ENCODE measurements at regions not wholly inside any gene's neighbourhood (a gene's known extent, or its start where the extent isn't known, plus 50 kb on each side); places are given as distances from the start of the nearest gene placed in this dataset.

DNA sequence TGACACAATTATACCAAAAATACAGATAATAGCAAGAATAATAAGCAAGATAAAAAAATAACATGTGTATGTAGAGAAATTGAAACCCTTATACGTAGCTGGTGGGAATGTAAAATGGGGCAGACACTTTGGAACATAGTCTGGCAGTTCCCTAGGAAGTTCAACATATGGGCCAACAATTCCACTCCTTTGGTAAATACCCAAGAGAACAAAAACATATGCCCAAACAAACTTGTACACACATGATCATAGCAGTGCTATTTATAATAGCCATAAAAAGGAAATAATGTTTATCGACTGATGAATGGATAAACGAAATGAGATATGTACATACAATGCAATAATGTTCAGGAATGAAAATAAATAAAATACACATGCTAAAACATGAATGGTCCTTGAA is 462.4 kb upstream of the SORCS1 start:
- no peak for DNase-seq

DNA sequence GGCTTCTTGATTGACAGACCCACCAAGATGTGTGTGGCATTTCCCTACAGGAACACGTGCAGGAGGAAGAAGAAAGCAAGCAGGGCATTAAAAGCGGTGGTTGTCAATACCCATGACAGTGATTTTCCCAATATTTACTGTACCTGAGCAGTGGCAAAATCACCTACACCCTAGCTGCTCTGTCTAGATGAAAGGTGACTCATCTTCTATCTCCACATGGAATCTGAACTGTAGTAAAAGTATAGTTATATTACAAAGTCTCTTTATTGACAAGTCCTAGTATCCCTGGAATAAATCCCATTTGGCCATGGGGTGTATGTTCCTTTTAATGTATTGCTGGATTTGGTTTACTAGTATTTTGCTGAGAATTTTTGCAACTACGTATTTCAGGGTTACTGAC is 458.8 kb upstream of the SORCS1 start:
- DNase-seq, result no peak

DNA sequence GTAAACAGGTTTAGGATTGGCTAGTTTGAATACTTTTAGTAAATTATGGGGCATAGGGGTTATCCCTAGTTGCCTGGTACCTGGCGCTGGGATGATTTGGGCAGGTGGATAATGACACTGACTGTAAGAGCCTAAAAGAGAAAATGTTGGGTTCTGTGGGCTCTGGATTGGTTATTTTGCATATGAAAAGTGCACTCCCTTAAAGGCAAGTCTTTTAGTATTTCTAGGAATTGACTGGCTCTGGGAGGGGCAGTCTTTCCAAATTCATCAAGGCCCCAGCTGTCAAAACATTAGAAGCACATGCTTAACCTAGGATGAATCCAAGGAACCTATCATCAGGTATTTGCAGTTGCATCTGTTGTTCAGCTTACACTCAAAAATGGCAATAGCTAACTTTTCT is 454.6 kb upstream of the SORCS1 start:
- DNase-seq, result no peak

DNA sequence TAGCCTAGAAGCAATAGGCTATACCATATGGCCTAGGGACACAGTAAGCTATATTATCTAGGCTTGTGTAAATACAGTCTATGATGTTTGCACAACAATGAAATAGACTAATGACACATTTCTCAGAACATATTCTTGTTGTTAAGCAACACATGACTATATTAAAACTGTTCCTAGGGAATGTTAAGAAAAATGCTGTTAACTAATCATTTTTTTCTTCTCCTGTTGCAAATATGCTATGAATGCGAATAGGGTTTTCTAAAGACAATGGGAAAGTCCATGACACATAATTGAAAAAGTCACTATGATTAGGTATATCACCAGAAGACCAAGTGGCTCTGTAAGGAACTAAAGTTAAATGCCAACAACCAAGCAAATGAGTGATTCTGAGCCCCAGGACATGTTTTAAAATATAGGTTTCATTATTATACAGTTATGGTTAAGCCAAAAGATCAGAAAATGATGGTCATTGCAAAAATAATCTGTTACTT is 454.0 kb upstream of the SORCS1 start:
- no peak for DNase-seq

DNA sequence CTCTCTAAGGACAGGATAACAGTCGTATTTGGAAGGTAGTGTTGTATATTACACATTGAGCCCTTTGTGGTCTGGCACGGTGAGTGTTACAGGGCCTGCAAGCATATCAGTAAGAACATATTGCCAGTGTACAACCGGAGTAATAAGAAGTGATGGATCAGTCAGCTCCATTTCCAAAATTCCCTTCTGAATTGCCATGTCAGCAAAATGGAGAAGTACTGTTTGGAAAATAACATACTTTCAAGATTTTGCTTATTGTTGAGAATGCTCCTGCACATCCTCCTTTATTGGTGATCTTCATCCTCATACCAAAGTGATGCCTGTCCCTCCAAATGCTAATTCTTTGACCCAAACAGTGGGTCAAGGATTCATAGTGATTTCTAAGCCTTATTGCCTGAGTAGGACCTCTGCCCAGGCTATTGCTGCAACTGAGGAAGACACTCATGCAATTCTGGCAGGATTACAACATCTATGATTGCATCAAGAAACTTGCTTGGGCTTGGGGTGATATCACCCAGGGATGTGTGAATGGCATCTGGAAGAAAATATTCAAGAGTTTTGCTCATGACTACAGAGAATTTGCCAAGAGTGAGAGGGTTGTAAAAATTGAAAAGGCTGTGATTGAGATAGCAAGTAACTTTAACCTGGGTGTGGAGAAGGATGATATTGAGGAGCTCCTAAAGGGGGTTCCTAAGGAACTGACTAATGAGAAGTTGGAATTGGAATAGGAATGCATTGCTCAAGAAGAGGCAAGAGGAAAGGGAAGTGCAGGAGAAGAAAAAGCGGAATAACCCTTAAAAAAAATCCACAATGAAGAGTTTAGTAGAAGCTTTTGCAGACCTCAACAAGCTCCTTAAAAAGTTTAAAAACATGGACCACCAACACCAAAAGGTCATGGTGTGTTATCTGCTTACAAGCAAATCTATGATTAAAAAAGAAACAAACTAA is 452.2 kb upstream of the SORCS1 start:
- DNase-seq, result peak; percentile 3

DNA sequence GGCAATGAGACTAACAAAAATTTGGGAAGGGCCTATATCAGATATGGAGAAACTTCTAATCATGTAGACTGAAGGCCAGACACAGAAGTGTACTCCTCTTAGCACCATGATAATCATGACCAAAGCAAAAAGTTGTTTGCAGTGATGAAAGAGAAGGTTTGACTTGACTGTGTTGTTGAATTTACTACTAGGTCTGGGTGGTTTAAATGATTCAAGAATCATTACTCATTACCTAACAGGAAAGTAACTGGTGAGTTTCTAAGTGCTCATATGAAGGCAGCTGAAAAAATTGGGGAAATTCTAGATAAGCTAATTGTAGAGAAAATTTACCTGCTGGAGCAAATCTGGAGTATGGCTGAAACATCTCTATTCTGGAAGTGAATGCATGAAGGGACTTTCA is 451.5 kb upstream of the SORCS1 start:
- no peak for DNase-seq

DNA sequence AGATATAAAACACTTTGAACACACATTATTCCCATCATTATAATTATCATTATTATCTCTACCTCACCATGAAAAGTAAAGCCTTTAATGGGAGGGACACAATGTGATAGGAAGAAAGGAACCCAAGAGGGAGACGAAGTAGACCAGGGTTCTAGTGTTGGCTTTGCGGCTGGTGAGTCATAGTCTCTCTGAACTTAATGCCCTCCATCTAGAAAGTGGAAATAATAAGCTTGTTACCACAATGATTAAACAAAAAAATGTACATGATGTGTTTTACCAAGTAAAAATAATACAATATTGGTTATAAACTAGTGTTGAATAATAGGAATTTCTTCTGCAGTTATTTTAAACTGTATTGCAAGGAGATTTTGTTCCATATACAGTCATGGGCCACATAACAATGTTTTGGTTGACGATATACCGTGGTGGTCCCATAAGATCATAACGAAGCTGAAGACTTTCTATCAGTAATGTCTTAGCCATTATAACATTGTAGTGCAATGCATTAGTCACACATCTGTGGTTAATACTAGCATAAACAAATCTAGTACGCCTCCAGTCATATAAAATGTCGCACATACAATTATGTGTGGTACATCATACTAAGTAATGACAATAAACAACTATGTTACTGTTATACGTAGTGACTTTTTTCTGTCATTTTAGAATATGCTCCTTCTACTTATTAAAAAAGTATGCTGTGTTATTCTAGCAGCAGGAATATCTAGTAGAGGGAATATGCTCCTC is 450.6 kb upstream of the SORCS1 start:
- DNase-seq, result no peak

DNA sequence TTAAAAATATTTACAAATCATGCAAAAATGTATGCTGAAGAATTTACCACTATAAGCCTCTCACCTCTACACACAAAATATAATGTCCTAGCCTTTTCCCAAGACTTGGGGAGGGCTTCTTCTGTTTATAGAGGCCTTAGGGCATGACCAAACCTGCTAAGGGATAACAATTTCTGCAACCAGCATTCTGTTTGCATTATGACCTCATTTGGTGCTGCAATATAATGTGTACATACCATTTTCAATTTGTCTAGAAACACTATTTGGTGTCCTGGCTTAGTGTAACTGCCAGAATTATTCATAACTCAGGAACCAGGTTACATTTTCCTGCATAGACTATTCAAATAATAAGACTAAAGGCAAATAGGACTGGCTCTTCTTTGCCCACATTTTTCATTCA is 446.6 kb upstream of the SORCS1 start:
- no peak for DNase-seq

DNA sequence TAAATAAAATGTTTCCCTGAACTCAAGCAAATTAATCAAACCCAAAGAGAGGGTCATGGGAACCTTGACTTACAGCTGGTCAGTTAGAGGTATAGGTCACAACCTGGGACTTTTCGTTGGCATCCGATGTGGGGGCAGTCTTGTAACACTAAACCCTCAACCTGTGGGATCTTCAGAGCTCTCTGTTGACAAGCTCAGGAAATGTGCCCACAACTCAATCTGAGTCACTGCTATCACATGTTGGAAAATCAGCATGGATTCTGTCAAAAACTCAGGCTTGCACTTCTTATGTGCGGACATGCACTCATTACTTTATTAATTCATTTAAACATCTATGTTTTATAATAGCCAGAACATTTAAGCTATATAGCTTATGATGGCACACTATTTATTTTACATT is 424.6 kb upstream of the SORCS1 start:
- DNase-seq, result no peak

DNA sequence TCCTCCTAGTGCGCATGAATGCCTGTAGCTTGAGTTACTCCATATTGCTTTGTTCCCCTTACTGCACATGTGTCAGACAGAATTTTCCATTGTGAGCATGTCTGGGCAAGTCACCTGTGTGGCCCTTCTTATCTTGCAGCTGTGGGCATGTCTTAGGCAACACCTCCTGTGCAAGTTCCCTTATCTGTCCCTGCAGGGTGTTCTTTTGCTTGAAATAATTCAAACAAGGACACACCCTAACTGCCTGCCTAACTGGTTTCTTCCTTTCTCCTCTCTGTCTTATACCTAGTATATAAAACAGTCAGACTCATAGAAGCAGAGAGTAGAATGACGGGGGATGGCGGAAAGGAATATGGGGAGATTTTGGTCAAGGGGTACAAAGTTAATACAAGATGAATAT is 421.1 kb upstream of the SORCS1 start:
- DNase-seq, result peak; percentile 1

DNA sequence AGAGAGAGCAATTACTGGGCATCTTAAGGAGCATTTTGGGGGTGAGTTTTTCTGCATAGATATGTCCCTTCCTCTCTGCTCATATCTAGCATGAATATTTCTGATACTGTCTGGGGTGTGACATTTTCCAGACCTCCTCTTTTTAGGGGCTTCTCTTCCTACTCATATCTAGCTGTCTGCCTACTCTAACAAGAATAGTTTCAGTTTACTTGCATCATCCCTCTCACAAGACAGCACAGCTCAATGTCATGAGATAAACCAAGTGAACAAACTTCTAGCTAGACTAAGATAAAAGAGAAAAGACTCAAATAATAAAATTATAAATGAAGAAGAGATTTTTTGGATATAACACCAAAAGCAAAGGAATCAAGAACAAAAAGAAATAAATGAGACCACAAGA is 419.5 kb upstream of the SORCS1 start:
- no peak for DNase-seq

DNA sequence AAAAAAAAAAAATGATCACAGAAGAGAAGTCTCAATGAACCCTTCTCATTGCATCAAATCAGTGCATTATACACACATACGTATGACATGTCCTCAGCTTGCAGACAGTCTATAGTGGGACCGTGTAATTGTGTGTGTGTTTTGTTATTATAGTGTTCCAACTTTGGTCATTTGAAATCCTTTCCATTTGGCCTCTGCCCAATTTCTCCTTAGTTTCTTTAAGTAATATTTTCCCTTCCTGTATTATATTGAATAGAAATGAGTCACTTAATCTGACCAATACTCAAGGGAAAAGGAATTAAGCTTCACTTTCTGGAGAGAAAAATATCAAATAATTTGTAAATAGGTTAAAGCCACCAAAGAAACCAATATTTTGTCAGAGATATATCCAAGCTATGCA is 415.5 kb upstream of the SORCS1 start:
- DNase-seq, result no peak

DNA sequence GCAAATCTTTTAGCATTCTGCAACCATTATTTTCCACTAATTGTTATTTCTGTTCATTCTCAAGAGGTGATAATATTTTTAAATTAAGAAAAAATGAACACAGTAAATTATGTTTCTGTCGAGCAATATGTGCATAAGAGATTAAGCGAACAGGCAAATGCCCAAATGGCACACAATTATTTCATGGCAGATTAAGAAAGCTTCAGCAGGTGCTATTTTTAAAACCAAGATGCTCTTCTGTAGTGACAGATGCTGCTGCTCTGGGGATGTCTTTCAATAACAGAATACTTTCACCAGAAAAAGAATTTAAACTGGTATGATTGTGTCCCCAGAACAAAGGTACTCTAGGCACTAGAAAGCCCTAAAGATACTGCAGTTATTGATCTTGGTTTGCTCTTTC is 412.7 kb upstream of the SORCS1 start:
- no peak for DNase-seq

DNA sequence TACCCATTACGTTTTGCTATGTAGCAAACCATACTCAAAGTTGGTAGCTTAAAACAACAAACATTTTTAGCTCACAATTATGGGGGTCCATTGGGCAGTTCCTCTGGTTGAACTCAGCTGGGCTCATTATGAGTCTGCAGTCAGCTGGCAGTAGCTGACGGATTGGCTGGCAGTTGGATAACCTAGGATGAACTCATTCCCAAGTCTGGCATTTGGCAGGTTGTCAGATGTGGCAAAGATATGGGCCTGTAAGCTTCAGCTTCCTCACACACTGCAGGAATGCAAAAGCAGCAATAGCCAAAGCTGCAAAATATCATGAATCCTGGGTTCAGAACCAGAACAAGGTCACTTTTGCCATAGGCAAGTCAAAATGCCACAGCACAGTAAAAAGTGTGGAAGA is 412.2 kb upstream of the SORCS1 start:
- DNase-seq, result no peak

DNA sequence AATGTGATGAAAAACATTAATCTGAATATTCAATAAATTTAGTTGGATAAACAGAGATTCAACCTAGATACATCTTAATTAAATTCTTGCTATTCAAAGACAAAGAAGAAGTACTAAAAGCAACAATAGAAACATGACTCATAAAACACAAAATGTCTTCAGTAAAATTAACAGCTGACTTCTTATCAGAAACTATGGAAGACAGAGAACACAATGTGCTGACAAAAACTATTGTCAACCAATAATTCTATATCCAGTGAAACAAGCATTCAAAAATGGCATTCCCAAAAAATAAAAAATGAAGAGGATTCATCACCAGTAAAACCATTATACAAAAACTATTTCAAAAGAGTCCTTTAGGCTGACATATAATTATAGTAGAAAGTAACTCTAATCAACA is 400.5 kb upstream of the SORCS1 start:
- no peak for DNase-seq

DNA sequence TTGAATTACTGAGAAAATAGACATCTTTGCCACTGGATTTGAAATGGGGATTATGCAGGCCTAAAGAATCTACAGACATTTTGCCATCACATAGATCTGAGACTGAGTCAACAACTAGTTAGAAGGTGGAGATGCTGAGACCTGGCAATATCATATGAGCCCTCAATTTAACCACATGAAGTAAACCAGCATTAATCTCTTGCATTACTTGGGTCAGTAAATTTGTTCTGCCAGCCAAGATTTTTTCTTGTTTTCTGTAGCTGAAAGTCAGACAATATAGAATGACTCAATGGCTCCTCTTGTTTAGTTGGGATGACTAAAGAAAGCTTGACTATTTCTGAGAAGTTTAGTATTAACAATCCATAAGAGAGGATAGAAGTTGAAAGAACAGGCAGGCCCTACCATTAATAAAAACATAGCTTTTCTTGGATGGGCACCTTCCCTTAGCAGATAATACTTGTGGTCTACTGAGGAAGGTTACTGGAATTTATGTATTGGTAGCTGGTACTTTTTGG is 396.7 kb upstream of the SORCS1 start:
- no peak for DNase-seq

DNA sequence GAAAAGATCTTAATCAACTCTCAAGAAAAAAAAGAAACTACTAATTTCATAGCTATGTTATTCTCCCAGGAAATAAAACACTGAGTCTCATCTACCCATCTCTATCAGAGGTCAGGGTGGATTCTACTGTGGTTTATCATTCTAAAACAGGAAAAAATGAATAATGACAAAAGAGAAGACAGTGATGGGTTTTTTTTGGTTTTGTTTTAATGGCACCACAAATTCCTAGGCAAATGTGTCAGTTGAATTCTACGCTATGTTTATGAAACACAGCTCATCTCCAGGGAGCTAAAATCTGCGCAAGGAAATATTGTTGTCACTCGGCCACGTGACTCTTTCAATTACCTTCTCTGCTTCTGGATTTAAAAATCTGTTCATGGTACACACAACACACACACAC is 393.4 kb upstream of the SORCS1 start:
- no peak for DNase-seq

DNA sequence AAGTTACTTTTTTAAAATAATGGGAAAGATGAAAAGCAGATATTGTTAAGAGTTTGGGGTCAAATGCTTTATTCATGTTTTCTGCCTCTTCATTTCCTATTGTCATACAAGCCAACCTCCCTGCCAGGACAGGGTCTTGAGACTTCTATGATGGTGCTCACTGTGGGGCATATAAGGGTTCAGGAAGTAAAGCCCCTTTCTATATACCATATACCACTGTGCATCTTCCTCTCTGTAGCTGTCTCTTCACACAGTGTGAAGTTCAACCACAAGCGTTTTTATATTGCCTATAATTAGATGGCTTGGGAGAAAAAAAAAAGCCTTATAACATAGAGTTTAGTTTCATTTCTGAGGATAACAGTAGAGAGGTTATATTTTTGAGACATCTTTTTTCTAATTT is 389.8 kb upstream of the SORCS1 start:
- no peak for DNase-seq

DNA sequence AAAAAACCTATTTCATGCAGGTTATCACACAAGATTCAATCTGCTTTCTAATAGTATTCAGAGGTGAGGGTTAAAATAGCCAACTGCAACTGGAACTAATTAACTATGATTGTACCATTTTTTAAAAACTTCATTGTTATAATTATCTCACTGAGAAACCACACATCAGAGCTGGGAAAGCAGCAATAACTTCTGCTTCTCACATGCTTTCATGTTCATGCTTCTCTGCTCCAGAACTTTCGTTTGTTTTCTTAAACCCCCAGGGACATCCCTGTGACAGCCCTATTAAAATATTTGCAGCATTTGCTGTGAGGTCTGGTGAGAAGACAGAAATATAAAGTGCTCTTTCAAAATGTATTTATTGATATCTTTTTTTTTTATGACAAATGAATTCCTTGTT is 389.0 kb upstream of the SORCS1 start:
- no peak for DNase-seq

DNA sequence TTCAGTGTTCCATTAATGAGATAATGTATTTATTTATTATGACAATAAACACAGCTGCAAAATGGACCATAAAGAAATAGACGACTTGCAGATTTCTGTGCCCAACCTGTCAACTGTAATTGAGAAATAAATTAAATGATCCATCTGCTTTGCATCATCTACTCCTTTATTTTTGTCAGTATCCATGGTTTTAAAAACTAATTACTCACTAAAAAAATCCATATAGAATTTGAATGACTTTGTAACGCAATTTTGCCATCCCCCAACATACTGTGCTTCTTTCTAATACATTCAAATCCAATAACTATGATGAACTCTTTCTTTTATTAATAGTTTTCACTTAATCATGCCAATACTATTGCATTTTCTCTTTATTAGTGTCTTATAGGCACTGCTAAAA is 388.5 kb upstream of the SORCS1 start:
- no peak for DNase-seq

DNA sequence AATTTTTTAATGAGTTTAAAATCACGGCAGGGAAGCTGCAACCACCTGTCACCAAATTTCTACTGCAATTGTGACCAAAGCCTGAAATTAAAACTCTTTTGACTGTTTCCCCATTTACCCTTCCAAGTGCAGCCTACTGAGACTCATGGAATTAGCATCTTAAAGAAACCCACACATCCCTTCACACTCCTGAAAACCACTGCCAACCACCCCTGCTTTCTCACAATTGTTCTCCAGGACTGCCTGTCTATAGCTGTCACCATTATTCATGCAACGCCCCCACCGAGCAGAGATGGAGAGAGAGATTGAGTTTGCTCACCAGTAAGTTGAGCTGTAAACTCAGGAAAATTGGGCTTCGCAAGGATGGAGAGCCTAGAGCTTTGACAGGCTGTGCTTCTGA is 383.8 kb upstream of the SORCS1 start:
- no peak for DNase-seq

DNA sequence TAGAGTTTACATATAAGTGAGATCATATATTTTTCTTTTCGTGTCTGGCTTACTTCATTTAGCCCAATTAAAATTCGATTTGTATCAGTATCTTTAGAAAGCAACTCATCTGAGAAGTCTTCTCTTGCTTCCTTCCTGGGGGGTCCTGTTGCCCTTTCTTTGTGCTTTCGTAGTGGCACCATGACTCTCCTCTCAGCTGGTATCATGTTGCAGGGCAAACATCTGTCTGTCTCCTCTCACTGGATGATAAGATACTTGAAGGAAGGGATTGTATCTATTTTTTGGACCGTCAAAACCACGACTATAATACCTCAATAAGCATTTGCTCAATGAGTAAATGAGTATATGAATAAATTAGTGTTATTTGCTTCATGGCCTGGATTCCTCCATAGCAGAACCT is 382.5 kb upstream of the SORCS1 start:
- no peak for DNase-seq

DNA sequence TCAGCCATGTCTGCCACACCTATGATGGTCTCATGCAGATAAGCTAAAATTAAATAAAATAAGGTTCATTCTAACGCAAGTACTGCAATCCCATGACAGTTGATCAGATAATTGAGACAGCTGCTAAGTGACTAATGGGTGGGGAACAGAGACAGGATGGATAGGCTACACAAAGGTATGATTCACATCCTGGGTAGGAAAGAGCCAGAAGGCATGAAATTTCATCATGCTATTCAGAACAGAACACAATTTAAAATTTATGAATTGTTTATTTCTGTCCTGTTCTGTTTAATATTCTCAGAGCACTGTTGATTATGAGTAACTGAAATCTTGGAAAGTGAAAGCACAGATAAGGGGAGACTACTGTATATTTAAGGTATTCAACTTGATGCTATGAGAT is 381.8 kb upstream of the SORCS1 start:
- DNase-seq, result no peak

DNA sequence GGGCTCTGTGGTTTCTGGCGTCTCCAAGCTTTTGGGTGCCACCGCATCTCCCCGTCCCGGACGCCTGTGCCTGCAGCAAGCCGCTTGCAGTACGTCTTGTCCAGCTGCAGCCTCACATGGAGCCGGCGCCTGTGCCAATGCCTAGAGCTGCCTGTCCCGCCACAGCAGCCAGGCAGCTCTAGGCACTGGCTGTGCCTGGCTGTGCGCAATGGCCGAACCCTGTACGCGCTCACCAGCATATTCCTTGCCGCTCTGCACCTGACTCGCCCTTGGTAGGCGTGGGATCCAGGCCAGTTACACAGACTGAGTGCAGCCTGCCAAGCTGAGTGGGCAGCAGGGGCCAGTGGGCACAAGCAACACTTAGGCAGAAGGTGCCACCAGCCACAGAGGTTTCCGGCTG is 381.2 kb upstream of the SORCS1 start:
- DNase-seq, result no peak

Measured in hematopoietic multipotent progenitor cell treated with erythropoietin and hydrocortisone succinate and interleukin-3 and kit ligand, for 6 days (in vitro differentiated cells).